ENCODE measurements at regions not wholly inside any gene's neighbourhood (a gene's known extent, or its start where the extent isn't known, plus 50 kb on each side); places are given as distances from the start of the nearest gene placed in this dataset.
"Not testable (repeated sequence)": the region's sequence is repeated elsewhere in the genome, so short reads cannot be mapped to it uniquely, and the experiment has no call there.

GRCh38 chr5:159593518-159594073 lies 263.3 kb upstream of the IL12B start:
- H3K4me3 Mint-ChIP-seq = no peak overlapping the region
- DNase-seq = no peak
- TF ChIP-seq, protein P1, sequence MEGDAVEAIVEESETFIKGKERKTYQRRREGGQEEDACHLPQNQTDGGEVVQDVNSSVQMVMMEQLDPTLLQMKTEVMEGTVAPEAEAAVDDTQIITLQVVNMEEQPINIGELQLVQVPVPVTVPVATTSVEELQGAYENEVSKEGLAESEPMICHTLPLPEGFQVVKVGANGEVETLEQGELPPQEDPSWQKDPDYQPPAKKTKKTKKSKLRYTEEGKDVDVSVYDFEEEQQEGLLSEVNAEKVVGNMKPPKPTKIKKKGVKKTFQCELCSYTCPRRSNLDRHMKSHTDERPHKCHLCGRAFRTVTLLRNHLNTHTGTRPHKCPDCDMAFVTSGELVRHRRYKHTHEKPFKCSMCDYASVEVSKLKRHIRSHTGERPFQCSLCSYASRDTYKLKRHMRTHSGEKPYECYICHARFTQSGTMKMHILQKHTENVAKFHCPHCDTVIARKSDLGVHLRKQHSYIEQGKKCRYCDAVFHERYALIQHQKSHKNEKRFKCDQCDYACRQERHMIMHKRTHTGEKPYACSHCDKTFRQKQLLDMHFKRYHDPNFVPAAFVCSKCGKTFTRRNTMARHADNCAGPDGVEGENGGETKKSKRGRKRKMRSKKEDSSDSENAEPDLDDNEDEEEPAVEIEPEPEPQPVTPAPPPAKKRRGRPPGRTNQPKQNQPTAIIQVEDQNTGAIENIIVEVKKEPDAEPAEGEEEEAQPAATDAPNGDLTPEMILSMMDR (IDR thresholded peaks at IDR 0.05) = no peak
- H3K27me3 Mint-ChIP-seq (ENCODE audit: insufficient read depth) = peaks cover 6% of the 10 kb centered on the region
- no peaks in the 10 kb centered on the region for H3K36me3 Mint-ChIP-seq (ENCODE audit: low read depth)
- no peaks in the 10 kb centered on the region for H3K4me1 Mint-ChIP-seq (ENCODE audit: low read depth)
- H3K27ac Mint-ChIP-seq = no peak overlapping the region
- H3K9me3 Mint-ChIP-seq = peaks cover 6% of the 10 kb centered on the region; the same call in 1 of the 2 replicates

DNA sequence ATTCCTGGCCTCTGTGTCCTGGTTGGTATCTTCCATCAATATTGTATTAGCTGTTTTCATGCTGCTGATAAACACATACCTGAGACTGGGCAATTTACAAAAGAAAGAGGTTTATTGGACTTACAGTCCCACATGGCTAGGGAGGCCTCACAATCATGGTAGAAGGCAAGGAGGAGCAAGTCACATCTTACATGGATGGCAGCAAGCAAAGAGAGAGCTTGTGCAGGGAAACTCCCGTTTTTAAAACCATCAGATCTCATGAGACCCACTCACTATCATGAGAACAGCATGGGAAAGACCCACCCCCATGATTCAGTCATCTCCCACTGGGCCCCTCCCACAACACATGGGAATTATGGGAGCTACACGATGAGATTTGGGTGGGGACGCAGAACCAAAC lies 265.3 kb upstream of the IL12B start:
- not testable (repeated sequence) for H3K4me1 Mint-ChIP-seq (ENCODE audit: low read depth); H3K27ac Mint-ChIP-seq; H3K9me3 Mint-ChIP-seq; H3K36me3 Mint-ChIP-seq (ENCODE audit: low read depth); H3K4me3 Mint-ChIP-seq; DNase-seq; H3K27me3 Mint-ChIP-seq (ENCODE audit: insufficient read depth)

- no peak for DNase-seq
- H3K4me3 Mint-ChIP-seq = no peak overlapping the region
- H3K4me1 Mint-ChIP-seq (ENCODE audit: low read depth) = no peaks in the 10 kb centered on the region
- TF ChIP-seq, protein P1 (IDR thresholded peaks at IDR 0.05) = no peak
- H3K9me3 Mint-ChIP-seq = no peaks in the 10 kb centered on the region
- no peaks in the 10 kb centered on the region; the same call in 1 of the 2 replicates for H3K27me3 Mint-ChIP-seq (ENCODE audit: insufficient read depth)
- H3K27ac Mint-ChIP-seq = no peak overlapping the region
- H3K36me3 Mint-ChIP-seq (ENCODE audit: low read depth) = no peaks in the 10 kb centered on the region
Observed at GRCh38 chr5:159601216-159601615, 270.9 kb upstream of the IL12B start.

DNA sequence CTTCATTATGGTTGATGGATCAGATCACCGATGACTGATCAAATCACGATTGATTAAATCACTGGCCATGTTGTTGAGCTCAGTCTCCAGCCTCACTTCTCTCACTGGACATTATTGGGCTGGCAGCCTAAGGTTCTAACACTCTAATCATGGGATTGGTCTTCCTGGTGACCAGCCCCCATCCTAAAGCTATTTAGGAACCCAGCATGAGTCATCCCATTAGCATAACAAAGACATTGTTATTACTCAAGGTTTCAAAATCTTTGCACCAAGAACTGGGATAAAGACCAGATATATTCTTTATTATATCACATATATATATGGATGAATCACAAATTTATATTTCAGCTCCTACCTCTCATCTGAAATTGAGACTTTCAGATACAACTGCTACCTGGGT lies 272.1 kb upstream of the IL12B start:
- Mint-ChIP-seq H3K27me3 (ENCODE audit: insufficient read depth) (no peaks in the 10 kb centered on the region; the same call in 1 of the 2 replicates), H3K4me1 (ENCODE audit: low read depth) (no peaks in the 10 kb centered on the region), H3K36me3 (ENCODE audit: low read depth) (no peaks in the 10 kb centered on the region), H3K9me3 (no peaks in the 10 kb centered on the region), H3K27ac (no peak overlapping the region), H3K4me3 (no peak overlapping the region)
- DNase-seq = no peak
- TF ChIP-seq, protein P1 (IDR thresholded peaks at IDR 0.05) = no peak

DNA sequence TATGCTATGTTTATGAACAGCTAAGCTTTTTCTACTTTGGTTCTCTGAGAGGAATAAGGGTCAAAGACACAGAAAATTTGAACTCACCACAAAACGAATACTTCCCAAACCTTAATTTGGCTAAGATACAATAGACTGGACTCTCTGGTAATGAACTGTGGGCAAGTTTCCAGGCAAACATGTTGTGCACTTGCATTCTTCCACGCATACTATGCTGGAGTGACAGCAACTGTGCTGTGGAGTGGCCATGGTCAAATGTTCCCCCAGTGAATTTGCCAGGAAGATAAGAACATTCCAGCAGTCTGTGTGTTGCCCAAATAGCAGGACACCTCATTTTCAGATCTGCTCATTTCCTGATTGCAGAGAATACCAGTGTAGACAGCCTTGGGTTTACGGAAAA lies 275.3 kb upstream of the IL12B start:
- H3K4me3 Mint-ChIP-seq = no peak overlapping the region
- H3K27ac Mint-ChIP-seq = no peak overlapping the region
- peaks cover 2% of the 10 kb centered on the region; the same call in 1 of the 2 replicates for H3K27me3 Mint-ChIP-seq (ENCODE audit: insufficient read depth)
- H3K36me3 Mint-ChIP-seq (ENCODE audit: low read depth) = no peaks in the 10 kb centered on the region
- DNase-seq = no peak
- H3K4me1 Mint-ChIP-seq (ENCODE audit: low read depth) = no peaks in the 10 kb centered on the region
- H3K9me3 Mint-ChIP-seq = no peaks in the 10 kb centered on the region
- TF ChIP-seq, protein P1 (IDR thresholded peaks at IDR 0.05) = no peak

DNA sequence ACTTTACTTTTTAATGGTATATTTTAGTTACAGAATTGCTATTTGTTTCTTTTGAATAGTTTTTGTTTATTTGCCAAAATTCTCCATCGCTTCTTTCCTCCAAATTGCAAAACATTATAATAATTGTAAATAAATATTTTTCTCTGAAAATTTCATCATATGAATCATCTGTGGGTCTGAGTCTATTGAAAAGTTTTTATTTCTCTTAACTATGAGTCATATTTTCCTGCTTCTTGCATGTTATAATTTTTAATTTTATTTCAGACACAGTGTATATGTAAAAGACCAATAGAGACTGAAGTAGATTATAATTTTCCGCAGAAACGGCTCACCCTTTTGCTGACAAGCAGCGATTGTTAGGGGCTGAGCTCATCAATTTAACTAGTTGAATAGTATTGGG lies 279.1 kb upstream of the IL12B start:
- DNase-seq = no peak
- H3K36me3 Mint-ChIP-seq (ENCODE audit: low read depth) = no peaks in the 10 kb centered on the region
- H3K4me1 Mint-ChIP-seq (ENCODE audit: low read depth) = no peaks in the 10 kb centered on the region
- TF ChIP-seq, protein P1 (IDR thresholded peaks at IDR 0.05) = no peak
- H3K4me3 Mint-ChIP-seq = no peak overlapping the region
- H3K9me3 Mint-ChIP-seq = no peaks in the 10 kb centered on the region
- H3K27ac Mint-ChIP-seq = no peak overlapping the region
- H3K27me3 Mint-ChIP-seq (ENCODE audit: insufficient read depth) = peaks cover 3% of the 10 kb centered on the region; the same call in 1 of the 2 replicates

All from HFFc6 (cell line).